Heart right ventricle (tissue), 16 donors: ENCODE measurements at regions not wholly inside any gene's neighbourhood (a gene's known extent, or its start where the extent isn't known, plus 50 kb on each side); places are given as distances from the start of the nearest gene placed in this dataset.

Experiments
- ATAC-seq, 8 donors: fragments of 200-7000 bp; cut with Tn5 transposase; one replicate each; pipeline ENCODE4 v1.9.1; 2020; ENCODE audit warnings: mild to moderate bottlenecking in 8 of 8, moderate library complexity in 8 of 8, moderate number of reproducible peaks in 1 of 8
- DNase-seq, 2 donors: peaks; one replicate each; pipeline ENCODE4 v3.0.0-alpha.2; 2020
- H3K27ac ChIP-seq, 10 donors: fragments of 200-600 bp; sonication (generic) in 2 of 10; one replicate each; pipeline versions ENCODE4 v1.5.0 to v1.8.0; 2020 to 2022; ENCODE audit warnings: mild to moderate bottlenecking in 3 of 10
- H3K27me3 ChIP-seq, 7 donors: fragments of 200-600 bp; one replicate each; pipeline ENCODE4 v1.8.0; 2021 to 2022; ENCODE audit warnings: mild to moderate bottlenecking in 2 of 7
- H3K36me3 ChIP-seq, 9 donors: fragments of 200-600 bp; sonication (generic) in 1 of 9; one replicate each; pipeline versions ENCODE4 v1.5.0 to v1.8.0; 2020 to 2022; ENCODE audit warnings: mild to moderate bottlenecking in 2 of 9
- H3K4me1 ChIP-seq, 9 donors: fragments of 200-600 bp; sonication (generic) in 1 of 9; one replicate each; pipeline versions ENCODE4 v1.5.0 to v1.8.0; 2020 to 2022; ENCODE audit warnings: mild to moderate bottlenecking in 4 of 9
- H3K4me3 ChIP-seq, 10 donors: fragments of 200-600 bp; sonication (generic) in 2 of 10; one replicate each; pipeline versions ENCODE4 v1.5.0 to v1.8.0; 2020 to 2022; ENCODE audit warnings: mild to moderate bottlenecking in 7 of 10, moderate library complexity in 2 of 10
- H3K9me3 ChIP-seq, 11 donors: fragments of 200-600 bp in 10 of 11; sonication (generic) in 2 of 11; one replicate each; pipeline versions ENCODE4 v1.5.0 to v1.8.0; 2013 to 2022; ENCODE audit warnings: mild to moderate bottlenecking in 2 of 11, control low read depth in 1 of 11, moderate library complexity in 1 of 11
- WGBS, 2 donors: extraction: QIAGEN DNeasy Blood & Tissue Kit; methylation state at CpG; one replicate each; pipeline ENCODE4 v1.1.7; 2013; ENCODE audit warnings: inconsistent platforms in 1 of 2; 5-methylcytosine and 5-hydroxymethylcytosine counted together
- intact Hi-C, 10 donors: fragments of 100-400 bp; cut with DNase I; formaldehyde crosslinking; loops; one replicate each; pipeline versions ENCODE4 v1.11.1 to v1.14.2; 2022
- TF ChIP-seq, protein P1 (sequence below), 9 donors: fragments of 200-600 bp; sonication (generic) in 2 of 9; IDR thresholded peaks; one replicate each; pipeline versions ENCODE4 v1.5.0 to v1.8.0; 2021 to 2022; ENCODE audit warnings: antibody characterized with exemption in 9 of 9, mild to moderate bottlenecking in 5 of 9, moderate library complexity in 1 of 9
- donor health status: Arrhythmogenic right ventricular cardiomyopathy.
- donor health status: ischemic (EF 13 %, LVEDD 7.1; RV severe dilation, severe dysfunction).
- donor health status: healthy with polysubstance abuse.
- donor health status: DM: no; HTN: yes; CAD: no.
- donor health status: DM: no; HTN: no; CAD: no.
- donor health status: ischemic (EF 25% LVEDD 6.9; RV normal size, moderate dysfunction).
- donor health status: ischemic (EF 25% LVEDD 5.7; RV mildly dilated, moderate dysfunction).
- donor health status: healthy.
- donor health status: DM: yes; HTN: yes; CAD: no.
- donor health status: Ischemic cardiomyopathy.
- donor health status: ischemic (EF 35%, LVEDD 5.7; RV mildly dilated, moderate dysfunction).
- donor health status: nonischemic (EF 11% LVEDD 7.7; RV severe dilation, severe dysfunction).
- donor health status: DM: yes; HTN: yes; CAD: no.
- donor health status: PGD.
- donor health status: ischemic (EF 29% LVEDD 5.4; RV normal size, mild dysfunction).
- donor health status: nonischemic (EF 23%, LVEDD 6.1; RV moderate dilation, normal function).

DNA sequence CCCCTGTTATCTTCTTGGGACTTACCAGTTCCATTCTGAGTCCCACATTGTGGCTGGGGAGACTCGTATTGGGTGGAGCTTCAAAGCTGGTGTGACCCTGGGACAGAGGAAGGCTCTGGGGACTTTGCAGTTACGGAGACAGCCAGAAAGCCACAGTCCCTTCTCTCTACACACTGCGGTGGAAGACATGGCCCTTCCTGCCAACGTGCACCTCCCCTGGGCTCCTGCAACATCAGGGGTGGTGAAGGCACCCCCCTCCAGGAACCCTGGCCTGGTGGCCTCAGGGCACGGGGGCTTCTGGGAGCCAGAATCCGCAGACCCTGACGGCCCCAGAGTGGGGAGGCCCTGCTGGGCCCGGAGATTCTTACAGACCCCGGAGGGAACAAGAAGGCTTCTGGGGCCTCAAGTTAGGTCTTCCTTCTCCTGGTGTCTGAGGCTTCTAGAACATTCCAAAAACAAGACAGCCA, 113.0 kb downstream of the SIK1 start:
- 80 to 87% methylated on average over 9 of the region's 9 CpGs for WGBS, 2 donors
- Histone ChIP-seq H3K9me3 (peaks cover 0 to 24% (median 4%) of the 10 kb centered on the region in 11 donors), H3K27ac (no peak overlapping the region), H3K36me3 (no peaks in the 10 kb centered on the region), H3K27me3 (peaks cover 0 to 9% (median 5%) of the 10 kb centered on the region in 7 donors), H3K4me3 (no peak overlapping the region), H3K4me1 (peaks cover 0 to 4% (median 0%) of the 10 kb centered on the region in 9 donors)
- TF ChIP-seq, protein P1, sequence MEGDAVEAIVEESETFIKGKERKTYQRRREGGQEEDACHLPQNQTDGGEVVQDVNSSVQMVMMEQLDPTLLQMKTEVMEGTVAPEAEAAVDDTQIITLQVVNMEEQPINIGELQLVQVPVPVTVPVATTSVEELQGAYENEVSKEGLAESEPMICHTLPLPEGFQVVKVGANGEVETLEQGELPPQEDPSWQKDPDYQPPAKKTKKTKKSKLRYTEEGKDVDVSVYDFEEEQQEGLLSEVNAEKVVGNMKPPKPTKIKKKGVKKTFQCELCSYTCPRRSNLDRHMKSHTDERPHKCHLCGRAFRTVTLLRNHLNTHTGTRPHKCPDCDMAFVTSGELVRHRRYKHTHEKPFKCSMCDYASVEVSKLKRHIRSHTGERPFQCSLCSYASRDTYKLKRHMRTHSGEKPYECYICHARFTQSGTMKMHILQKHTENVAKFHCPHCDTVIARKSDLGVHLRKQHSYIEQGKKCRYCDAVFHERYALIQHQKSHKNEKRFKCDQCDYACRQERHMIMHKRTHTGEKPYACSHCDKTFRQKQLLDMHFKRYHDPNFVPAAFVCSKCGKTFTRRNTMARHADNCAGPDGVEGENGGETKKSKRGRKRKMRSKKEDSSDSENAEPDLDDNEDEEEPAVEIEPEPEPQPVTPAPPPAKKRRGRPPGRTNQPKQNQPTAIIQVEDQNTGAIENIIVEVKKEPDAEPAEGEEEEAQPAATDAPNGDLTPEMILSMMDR (IDR thresholded peaks at IDR 0.05), result no peak
- intact Hi-C loops, result loop anchor here in 1 of 10 donors (10.0 kb wide), 1 partner anchor 331 kb away; no protein-coding TSS in a partner anchor
- ATAC-seq, result peak in 2 of 8 donors; percentile 14 to 48
- DNase-seq, result no peak

DNA sequence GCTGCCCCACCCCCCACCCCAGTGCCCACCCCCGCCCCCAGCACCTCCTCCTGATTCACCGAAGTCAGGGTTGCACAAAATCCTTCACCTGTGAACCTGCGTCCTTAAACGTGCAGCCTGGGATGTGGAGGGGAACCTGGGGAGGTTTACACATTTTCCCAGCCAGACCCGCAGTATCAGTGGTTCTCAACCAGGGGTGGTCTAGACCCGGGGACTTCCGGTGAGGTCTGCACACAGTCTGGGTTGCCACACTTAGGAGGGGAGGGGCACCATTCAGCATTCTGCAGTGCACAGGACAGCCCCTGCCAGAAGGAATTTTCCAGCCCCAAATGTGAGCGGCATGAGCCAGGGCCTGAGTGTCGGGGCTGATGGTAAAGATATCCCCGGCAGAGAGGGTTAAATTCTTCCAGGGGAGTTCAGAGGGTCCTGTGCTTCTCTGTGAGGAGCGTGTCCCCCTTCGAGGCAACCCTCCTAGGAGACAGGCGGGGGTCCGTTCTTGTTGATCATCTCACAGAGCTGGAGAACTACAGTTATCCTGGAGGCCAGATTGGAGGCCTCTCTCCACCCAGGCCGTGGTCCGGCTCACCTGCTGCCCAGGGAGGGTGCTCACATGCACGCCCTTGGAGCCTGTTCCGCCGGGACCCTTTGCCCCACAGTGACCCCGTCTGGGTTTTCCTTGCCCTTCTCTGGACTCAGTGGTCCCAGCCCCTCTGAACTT, 113.6 kb downstream of the SIK1 start:
- peaks cover 0 to 23% (median 4%) of the 10 kb centered on the region in 11 donors for H3K9me3 ChIP-seq
- H3K27me3 ChIP-seq, result peaks cover 0 to 9% (median 5%) of the 10 kb centered on the region in 7 donors
- 90% methylated on average over 20 of the region's 20 CpGs for WGBS, 2 donors
- H3K27ac ChIP-seq, result no peak overlapping the region
- H3K4me3 ChIP-seq, result no peak overlapping the region
- no peak for DNase-seq
- TF ChIP-seq, protein P1 (IDR thresholded peaks at IDR 0.05), result no peak
- ATAC-seq, result peak in 1 of 8 donors; percentile 5
- H3K36me3 ChIP-seq, result no peaks in the 10 kb centered on the region
- H3K4me1 ChIP-seq, result no peaks in the 10 kb centered on the region
- intact Hi-C loops, result loop anchor here in 1 of 10 donors (10.0 kb wide), 1 partner anchor 331 kb away; no protein-coding TSS in a partner anchor

GRCh38 chr21:43312751-43313169, 114.2 kb downstream of the SIK1 start:
- Histone ChIP-seq H3K4me3 (no peak overlapping the region), H3K4me1 (peaks cover 0 to under 1% (median 0%) of the 10 kb centered on the region in 9 donors), H3K9me3 (peaks cover 0 to 16% (median 1%) of the 10 kb centered on the region in 11 donors), H3K27ac (no peak overlapping the region), H3K27me3 (peaks cover 0 to 9% (median 5%) of the 10 kb centered on the region in 7 donors), H3K36me3 (no peaks in the 10 kb centered on the region)
- DNase-seq (no peak), ATAC-seq (no peak)
- TF ChIP-seq, protein P1 (IDR thresholded peaks at IDR 0.05), result no peak
- WGBS, 2 donors, result 92 to 93% methylated on average over 6 of the region's 6 CpGs
- intact Hi-C loops, result loop anchor here in 1 of 10 donors (10.0 kb wide), 1 partner anchor 332 kb away; no protein-coding TSS in a partner anchor

DNA sequence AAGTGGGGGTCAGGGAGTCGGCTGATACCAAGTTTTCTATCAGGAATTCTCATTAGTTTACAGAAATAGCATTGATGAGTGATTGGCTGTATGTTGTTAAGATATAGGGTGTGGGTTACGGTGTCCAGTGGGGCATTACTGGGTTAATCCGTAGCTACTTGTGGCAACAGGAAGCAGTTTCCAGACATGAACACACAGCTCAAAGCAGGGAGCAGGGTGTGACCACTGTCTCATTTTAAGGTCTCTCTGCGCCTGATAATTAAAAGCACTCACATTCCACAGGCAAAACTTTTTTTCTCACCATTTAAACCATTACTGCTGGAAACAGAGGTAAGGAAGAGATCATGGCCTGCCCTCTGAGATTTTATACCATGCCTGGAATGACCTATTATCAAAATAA, 114.9 kb downstream of the SIK1 start:
- no peak overlapping the region for H3K4me3 ChIP-seq
- H3K9me3 ChIP-seq, result peaks cover 0 to 9% (median 0%) of the 10 kb centered on the region in 11 donors
- H3K4me1 ChIP-seq, result peaks cover 0 to 8% (median 0%) of the 10 kb centered on the region in 9 donors
- H3K27me3 ChIP-seq, result peaks cover 0 to 6% (median 5%) of the 10 kb centered on the region in 7 donors
- 62 to 72% methylated on average over 4 of the region's 4 CpGs for WGBS, 2 donors
- ATAC-seq, result no peak
- H3K36me3 ChIP-seq, result no peaks in the 10 kb centered on the region
- DNase-seq, result no peak
- TF ChIP-seq, protein P1 (IDR thresholded peaks at IDR 0.05), result no peak
- intact Hi-C loops, result loop anchor here in 1 of 10 donors (10.0 kb wide), 1 partner anchor 333 kb away; no protein-coding TSS in a partner anchor
- no peak overlapping the region for H3K27ac ChIP-seq
